HFF-Myc (cell line): ENCODE measurements at regions not wholly inside any gene's neighbourhood (a gene's known extent, or its start where the extent isn't known, plus 50 kb on each side); places are given as distances from the start of the nearest gene placed in this dataset.

Source experiments
- DNase-seq: peaks from one replicate; pipeline ENCODE4 v3.0.0-alpha.2; 2011; ENCODE audit warnings: low read depth; ENCODE audit errors: extremely low read depth
- H3K4me3 ChIP-seq: replicated peaks from 2 replicates; pipeline ENCODE4 v1.5.1; 2011; ENCODE audit warnings: low read depth, mild to moderate bottlenecking, control low read depth, low read length
- CTCF ChIP-seq: IDR thresholded peaks from 2 replicates; pipeline ENCODE4 v1.5.1; 2012; ENCODE audit warnings: mild to moderate bottlenecking, low read depth, low read length, control low read depth; ENCODE audit errors: missing control alignments

- no peak for DNase-seq
- H3K4me3 ChIP-seq: no peak overlapping the region
- no peak for TF ChIP-seq CTCF
Measured at GRCh38 chr1:195915826-195916225, 692.4 kb downstream of the KCNT2 start.

- no peak for DNase-seq
- no peak for TF ChIP-seq CTCF
- H3K4me3 ChIP-seq: no peak overlapping the region
Measured at GRCh38 chr1:195909061-195909460, 699.2 kb downstream of the KCNT2 start.

- no peak overlapping the region for H3K4me3 ChIP-seq
- no peak for TF ChIP-seq CTCF
- DNase-seq: no peak
Measured at GRCh38 chr1:195908121-195908520, 700.1 kb downstream of the KCNT2 start.

GRCh38 chr1:195903203-195903602 lies 705.0 kb downstream of the KCNT2 start:
- no peak for DNase-seq
- TF ChIP-seq CTCF: no peak
- H3K4me3 ChIP-seq: no peak overlapping the region

GRCh38 chr1:195902779-195903178 lies 705.5 kb downstream of the KCNT2 start:
- no peak for DNase-seq
- no peak overlapping the region for H3K4me3 ChIP-seq
- TF ChIP-seq CTCF: no peak

- TF ChIP-seq CTCF: no peak
- H3K4me3 ChIP-seq: no peak overlapping the region
- peak; percentile 65 for DNase-seq
Measured at GRCh38 chr1:195899762-195900352, 708.4 kb downstream of the KCNT2 start.

- no peak for DNase-seq
Measured at GRCh38 chr1:195898924-195899323, 709.3 kb downstream of the KCNT2 start.

More at GRCh38 chr1:195898924-195899323, 709.3 kb downstream of the KCNT2 start:
- no peak for TF ChIP-seq CTCF
- H3K4me3 ChIP-seq: no peak overlapping the region
